CD8-positive, alpha-beta memory T cell (primary cell): ENCODE measurements at regions not wholly inside any gene's neighbourhood (a gene's known extent, or its start where the extent isn't known, plus 50 kb on each side); places are given as distances from the start of the nearest gene placed in this dataset.

Experiments
- CTCF ChIA-PET: fragments of 350-600 bp; sonication (Branson Sonifier 250); formaldehyde crosslinking; loops from one replicate; lab custom pipeline; 2021; ENCODE audit warnings: antibody characterized with exemption; lab: Charles Lee
- POLR2A ChIA-PET: fragments of 350-600 bp; sonication (Branson Sonifier 250); formaldehyde crosslinking; loops from one replicate; lab custom pipeline; 2021; ENCODE audit warnings: antibody characterized with exemption; lab: Charles Lee
- DNase-seq, 5 donors: peaks; one replicate each; pipeline versions ENCODE4 v3.0.0 to v3.0.0-alpha.2; 2020 to 2022; ENCODE audit warnings: mixed read lengths in 1 of 5
- H3K27ac ChIP-seq: one replicate; pipeline ENCODE4 v1.7.0; 2013; ENCODE audit warnings: low read depth, mild to moderate bottlenecking, low read length, moderate library complexity
- H3K27me3 ChIP-seq: 2 replicates; pipeline ENCODE4 v1.7.0; 2013; ENCODE audit warnings: low read length, mild to moderate bottlenecking; ENCODE audit not compliant: insufficient read depth, poor library complexity, severe bottlenecking
- H3K36me3 ChIP-seq: 2 replicates; pipeline ENCODE4 v1.7.0; 2013; ENCODE audit warnings: mild to moderate bottlenecking, low read length, moderate library complexity; ENCODE audit not compliant: insufficient read depth
- H3K4me1 ChIP-seq: 2 replicates; pipeline ENCODE4 v1.7.0; 2013; ENCODE audit warnings: mild to moderate bottlenecking, low read length, moderate library complexity; ENCODE audit not compliant: insufficient read depth
- H3K4me3 ChIP-seq: 2 replicates; pipeline ENCODE4 v1.7.0; 2013; ENCODE audit warnings: mild to moderate bottlenecking, low read length
- H3K9me3 ChIP-seq: 2 replicates; pipeline ENCODE4 v1.7.0; 2013; ENCODE audit warnings: mild to moderate bottlenecking, low read length
- H3K27ac Mint-ChIP-seq, 8 donors: one replicate each; pipeline ENCODE4 v1.8.0; 2020 to 2021; ENCODE audit warnings: mixed read lengths in 8 of 8, mild to moderate bottlenecking in 6 of 8, inconsistent platforms in 3 of 8, moderate library complexity in 3 of 8
- H3K27me3 Mint-ChIP-seq, 2 donors: one replicate each; pipeline ENCODE4 v1.8.0; 2020 to 2021; ENCODE audit warnings: mixed read lengths in 2 of 2, mild to moderate bottlenecking in 1 of 2, moderate library complexity in 1 of 2
- H3K36me3 Mint-ChIP-seq, 3 donors: one replicate each; pipeline ENCODE4 v1.8.0; 2020 to 2021; ENCODE audit warnings: mixed read lengths in 3 of 3, inconsistent platforms in 1 of 3, mild to moderate bottlenecking in 1 of 3
- H3K4me1 Mint-ChIP-seq, 3 donors: one replicate each; pipeline ENCODE4 v1.8.0; 2020 to 2021; ENCODE audit warnings: mixed read lengths in 3 of 3, inconsistent platforms in 1 of 3, mild to moderate bottlenecking in 1 of 3
- H3K4me3 Mint-ChIP-seq, 7 donors: one replicate each; pipeline ENCODE4 v1.8.0; 2020 to 2021; ENCODE audit warnings: mixed read lengths in 7 of 7, mild to moderate bottlenecking in 6 of 7, moderate library complexity in 4 of 7, inconsistent platforms in 2 of 7
- H3K9me3 Mint-ChIP-seq, 5 donors: one replicate each; pipeline ENCODE4 v1.8.0; 2020 to 2022; ENCODE audit warnings: mixed read lengths in 5 of 5, mild to moderate bottlenecking in 3 of 5, moderate library complexity in 2 of 5, inconsistent platforms in 1 of 5

DNA sequence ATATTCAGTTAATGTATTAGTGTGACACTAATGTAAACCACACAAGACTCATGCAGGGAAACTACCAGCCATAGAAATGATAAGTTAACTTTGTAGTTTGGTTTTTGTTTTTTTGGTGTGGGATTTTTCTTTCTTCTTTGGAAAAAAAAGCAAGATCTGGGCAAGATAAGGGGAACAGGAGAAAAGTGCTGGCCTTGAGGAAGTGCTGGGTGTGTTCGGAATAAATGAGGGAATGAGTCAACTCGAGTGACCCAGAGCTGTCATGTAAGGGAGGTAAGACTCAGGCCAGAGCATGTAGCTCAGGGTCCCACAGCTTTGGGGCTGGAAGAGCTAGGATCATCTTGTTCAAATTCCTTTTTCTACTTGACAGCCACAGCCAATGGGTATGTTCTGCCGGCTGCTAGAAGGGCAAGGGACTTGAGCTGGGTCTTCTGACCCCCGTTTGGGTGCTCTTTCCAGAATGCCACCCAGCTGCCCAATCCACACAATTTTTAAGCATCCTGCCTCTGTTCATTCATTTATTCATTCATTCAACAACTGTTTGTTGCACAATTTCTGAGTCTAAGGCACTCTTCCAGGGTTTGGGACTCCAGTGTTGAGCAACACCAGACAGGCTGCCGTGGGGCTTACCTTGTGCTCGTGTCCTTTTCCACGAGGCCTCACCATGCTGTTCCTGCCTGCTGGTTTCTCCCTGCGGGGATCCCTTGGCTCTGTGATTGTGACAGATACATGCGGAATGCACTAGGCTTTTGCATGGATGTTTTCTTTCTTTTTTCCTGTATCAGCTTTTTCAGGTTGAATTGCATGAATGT lies 54.5 kb downstream of the CLDN34 start:
- no peak overlapping the region for H3K27ac Mint-ChIP-seq
- peaks cover 0 to 1% (median 0%) of the 10 kb centered on the region in 3 donors for H3K36me3 Mint-ChIP-seq
- peaks cover 8 to 35% (median 9%) of the 10 kb centered on the region in 3 donors for H3K4me1 Mint-ChIP-seq
- ChIA-PET POLR2A (no interaction called here), CTCF (no interaction called here)
- Histone ChIP-seq H3K36me3 (no peaks in the 10 kb centered on the region), H3K27ac (no peak overlapping the region), H3K4me1 (no peaks in the 10 kb centered on the region), H3K4me3 (no peak overlapping the region), H3K27me3 (no peaks in the 10 kb centered on the region), H3K9me3 (no peaks in the 10 kb centered on the region)
- H3K27me3 Mint-ChIP-seq, result peaks cover 0 to 4% of the 10 kb centered on the region in 2 donors
- H3K4me3 Mint-ChIP-seq, result no peak overlapping the region
- no peak for DNase-seq
- no peaks in the 10 kb centered on the region for H3K9me3 Mint-ChIP-seq

GRCh38 chrX:10022273-10022541 lies 55.0 kb downstream of the CLDN34 start:
- H3K4me1 ChIP-seq, result no peaks in the 10 kb centered on the region
- Mint-ChIP-seq H3K4me3 (no peak overlapping the region), H3K36me3 (peaks cover 0 to 1% (median 0%) of the 10 kb centered on the region in 3 donors), H3K27ac (no peak overlapping the region), H3K4me1 (peaks cover 2 to 30% (median 5%) of the 10 kb centered on the region in 3 donors), H3K9me3 (no peaks in the 10 kb centered on the region), H3K27me3 (peaks cover 0 to 4% of the 10 kb centered on the region in 2 donors)
- no peaks in the 10 kb centered on the region for H3K27me3 ChIP-seq
- DNase-seq, result no peak
- no peak overlapping the region for H3K27ac ChIP-seq
- no peaks in the 10 kb centered on the region for H3K36me3 ChIP-seq
- H3K4me3 ChIP-seq, result no peak overlapping the region
- no peaks in the 10 kb centered on the region for H3K9me3 ChIP-seq
- ChIA-PET CTCF (no interaction called here), POLR2A (no interaction called here)

DNA sequence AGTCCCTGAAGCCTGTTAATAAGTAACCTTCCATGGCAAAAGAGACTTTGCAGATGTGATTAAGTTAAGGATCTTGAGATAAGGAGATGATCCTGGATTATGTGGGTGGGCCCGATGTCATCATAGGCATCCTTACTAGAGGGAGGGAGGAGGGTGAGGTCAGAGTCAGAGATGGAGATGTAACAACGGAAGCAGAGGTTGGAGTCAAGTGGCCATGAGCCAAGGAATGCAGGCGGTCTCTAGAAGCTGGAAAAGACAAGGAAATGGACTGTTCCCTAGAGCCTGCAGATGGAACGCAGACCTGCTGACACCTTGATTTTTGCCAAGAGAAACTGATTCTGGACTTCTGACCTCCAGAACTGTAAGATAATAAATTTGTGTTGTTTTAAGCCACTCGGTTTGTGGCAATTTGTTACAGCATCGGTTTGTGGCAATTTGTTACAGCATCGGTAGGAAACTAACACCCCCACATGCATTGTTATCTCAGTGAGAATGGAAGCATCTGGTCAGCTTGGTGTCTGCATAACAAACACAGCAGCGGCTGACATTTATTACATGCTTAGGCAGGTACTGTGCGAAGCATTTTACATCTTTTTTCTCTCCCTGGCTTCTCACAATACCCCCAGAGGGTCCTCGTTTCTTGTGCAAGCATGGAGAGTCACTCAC lies 55.6 kb downstream of the CLDN34 start:
- H3K4me3 ChIP-seq, result no peak overlapping the region
- DNase-seq, result no peak
- H3K9me3 Mint-ChIP-seq, result no peaks in the 10 kb centered on the region
- H3K27me3 Mint-ChIP-seq, result peaks cover 0 to 4% of the 10 kb centered on the region in 2 donors
- no peaks in the 10 kb centered on the region for H3K9me3 ChIP-seq
- no peaks in the 10 kb centered on the region for H3K27me3 ChIP-seq
- H3K4me1 Mint-ChIP-seq, result peaks cover 0 to 27% (median 5%) of the 10 kb centered on the region in 3 donors
- peaks cover 0 to 3% (median 0%) of the 10 kb centered on the region in 3 donors for H3K36me3 Mint-ChIP-seq
- H3K27ac ChIP-seq, result no peak overlapping the region
- ChIA-PET POLR2A (no interaction called here), CTCF (no interaction called here)
- H3K27ac Mint-ChIP-seq, result no peak overlapping the region
- H3K4me1 ChIP-seq, result no peaks in the 10 kb centered on the region
- H3K4me3 Mint-ChIP-seq, result no peak overlapping the region
- no peaks in the 10 kb centered on the region for H3K36me3 ChIP-seq

- Histone ChIP-seq H3K4me3 (no peak overlapping the region), H3K27ac (no peak overlapping the region), H3K36me3 (no peaks in the 10 kb centered on the region), H3K27me3 (no peaks in the 10 kb centered on the region), H3K9me3 (no peaks in the 10 kb centered on the region), H3K4me1 (no peaks in the 10 kb centered on the region)
- peaks cover 0 to 4% of the 10 kb centered on the region in 2 donors for H3K27me3 Mint-ChIP-seq
- no peak overlapping the region for H3K27ac Mint-ChIP-seq
- ChIA-PET CTCF (interaction anchor here (1.9 kb wide), 1 partner anchor 96 kb away, joined by 5 read pairs; no protein-coding TSS in a partner anchor), POLR2A (no interaction called here)
- H3K9me3 Mint-ChIP-seq, result no peaks in the 10 kb centered on the region
- no peak for DNase-seq
- H3K36me3 Mint-ChIP-seq, result peaks cover 0 to 4% (median 0%) of the 10 kb centered on the region in 3 donors
- H3K4me1 Mint-ChIP-seq, result peaks cover 0 to 21% (median 2%) of the 10 kb centered on the region in 3 donors
- H3K4me3 Mint-ChIP-seq, result no peak overlapping the region
These were observed 56.7 kb downstream of the CLDN34 start for GRCh38 chrX:10023821-10024220.

GRCh38 chrX:10025742-10026493 lies 58.8 kb downstream of the CLDN34 start:
- H3K27me3 Mint-ChIP-seq, result peaks cover 0 to 2% of the 10 kb centered on the region in 2 donors
- ChIA-PET CTCF (no interaction called here), POLR2A (no interaction called here)
- Histone ChIP-seq H3K4me3 (no peak overlapping the region), H3K36me3 (no peaks in the 10 kb centered on the region), H3K4me1 (no peaks in the 10 kb centered on the region), H3K27ac (no peak overlapping the region), H3K9me3 (no peaks in the 10 kb centered on the region), H3K27me3 (no peaks in the 10 kb centered on the region)
- no peak overlapping the region for H3K4me3 Mint-ChIP-seq
- H3K27ac Mint-ChIP-seq, result no peak overlapping the region
- peaks cover 0 to 3% (median 0%) of the 10 kb centered on the region in 3 donors for H3K36me3 Mint-ChIP-seq
- H3K9me3 Mint-ChIP-seq, result no peaks in the 10 kb centered on the region
- peaks cover 0 to 14% (median 2%) of the 10 kb centered on the region in 3 donors for H3K4me1 Mint-ChIP-seq
- no peak for DNase-seq

DNA sequence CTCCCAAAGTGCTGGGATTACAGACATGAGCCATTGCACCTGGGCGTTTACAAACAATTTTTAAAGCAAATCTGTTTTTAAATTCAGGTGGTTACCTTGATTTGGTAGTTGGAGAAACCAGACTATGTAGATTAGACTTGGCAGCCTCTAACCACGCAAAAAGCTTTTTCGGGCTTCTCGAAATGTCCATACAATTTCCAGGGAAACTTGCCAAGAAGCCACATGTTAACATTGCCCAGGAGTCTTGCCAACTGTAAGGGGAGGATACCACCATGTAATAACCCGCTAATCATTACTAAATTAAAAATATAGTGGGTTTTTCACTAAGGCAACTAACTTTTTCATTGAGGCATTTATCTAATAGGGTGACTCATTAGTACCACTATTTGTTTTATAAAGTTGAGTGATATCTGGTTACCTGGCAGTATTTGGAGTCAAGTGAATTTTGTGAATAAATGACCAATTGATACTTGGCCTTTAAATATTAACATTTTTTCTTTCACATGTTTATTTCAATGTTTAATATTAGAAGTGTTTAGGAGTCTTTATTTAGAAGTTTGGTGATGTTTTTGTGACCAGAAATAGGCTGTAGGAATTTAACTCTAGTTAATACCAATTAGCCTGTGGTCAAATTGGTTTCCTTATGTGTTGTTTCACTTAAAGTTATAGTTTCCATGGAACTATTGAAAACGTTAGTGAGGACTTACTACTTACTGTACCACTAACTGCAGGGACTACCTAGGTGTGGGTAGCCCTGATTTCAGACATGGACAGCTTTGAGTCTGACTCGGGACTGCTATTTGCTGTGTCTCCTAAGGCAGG lies 61.3 kb downstream of the CLDN34 start:
- no peaks in the 10 kb centered on the region for H3K36me3 ChIP-seq
- Mint-ChIP-seq H3K36me3 (peaks cover 0 to 4% (median 0%) of the 10 kb centered on the region in 3 donors), H3K9me3 (no peaks in the 10 kb centered on the region), H3K4me1 (peaks cover 0 to 10% (median 4%) of the 10 kb centered on the region in 3 donors), H3K4me3 (no peak overlapping the region), H3K27ac (no peak overlapping the region), H3K27me3 (no peaks in the 10 kb centered on the region)
- H3K9me3 ChIP-seq, result no peaks in the 10 kb centered on the region
- ChIA-PET CTCF (no interaction called here), POLR2A (no interaction called here)
- no peaks in the 10 kb centered on the region for H3K27me3 ChIP-seq
- no peaks in the 10 kb centered on the region for H3K4me1 ChIP-seq
- H3K4me3 ChIP-seq, result no peak overlapping the region
- no peak for DNase-seq
- no peak overlapping the region for H3K27ac ChIP-seq

DNA sequence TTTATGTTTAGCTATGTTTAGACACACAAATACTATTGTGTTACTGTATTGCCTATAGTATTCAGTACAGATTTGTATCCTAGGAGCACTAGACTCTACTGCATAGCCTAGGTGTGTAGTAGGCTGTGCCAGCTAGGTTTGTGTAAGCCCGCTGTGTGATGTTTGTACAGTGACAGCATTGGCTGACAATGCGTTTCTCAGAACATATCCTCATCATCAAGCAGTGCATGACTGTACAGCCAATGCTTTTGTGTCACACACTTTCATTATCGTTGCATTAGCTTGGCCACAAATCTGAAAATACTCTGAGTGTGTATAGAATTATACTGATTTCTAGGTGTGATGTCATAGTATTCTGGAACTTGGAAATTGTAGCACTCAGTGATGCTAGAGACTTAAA lies 63.4 kb downstream of the CLDN34 start:
- no peaks in the 10 kb centered on the region for H3K36me3 ChIP-seq
- peaks cover 3 to 22% (median 6%) of the 10 kb centered on the region in 3 donors for H3K4me1 Mint-ChIP-seq
- H3K27me3 Mint-ChIP-seq, result no peaks in the 10 kb centered on the region
- ChIA-PET POLR2A (no interaction called here), CTCF (no interaction called here)
- no peak overlapping the region for H3K4me3 ChIP-seq
- no peaks in the 10 kb centered on the region for H3K4me1 ChIP-seq
- H3K9me3 Mint-ChIP-seq, result no peaks in the 10 kb centered on the region
- peaks cover 0 to 4% (median 0%) of the 10 kb centered on the region in 3 donors for H3K36me3 Mint-ChIP-seq
- H3K27me3 ChIP-seq, result no peaks in the 10 kb centered on the region
- H3K27ac ChIP-seq, result no peak overlapping the region
- H3K4me3 Mint-ChIP-seq, result no peak overlapping the region
- H3K27ac Mint-ChIP-seq, result no peak overlapping the region
- H3K9me3 ChIP-seq, result no peaks in the 10 kb centered on the region
- no peak for DNase-seq
